ENCODE measurements at regions not wholly inside any gene's neighbourhood (a gene's known extent, or its start where the extent isn't known, plus 50 kb on each side); places are given as distances from the start of the nearest gene placed in this dataset.

- no peak for DNase-seq
These were observed 161.1 kb upstream of the BCL6 start for GRCh38 chr3:187906416-187906815.

- no peak for DNase-seq
These were observed 161.7 kb upstream of the BCL6 start for GRCh38 chr3:187906920-187907319.

GRCh38 chr3:187909866-187910265 is 164.6 kb upstream of the BCL6 start:
- no peak for DNase-seq

GRCh38 chr3:187912007-187912406 is 166.7 kb upstream of the BCL6 start:
- no peak for DNase-seq

- no peak for DNase-seq
These were observed 168.4 kb upstream of the BCL6 start for GRCh38 chr3:187913617-187914033.

GRCh38 chr3:187914231-187914630 is 169.0 kb upstream of the BCL6 start:
- no peak for DNase-seq

- no peak for DNase-seq
These were observed 170.8 kb upstream of the BCL6 start for GRCh38 chr3:187916072-187916471.

- no peak for DNase-seq
These were observed 172.9 kb upstream of the BCL6 start for GRCh38 chr3:187918081-187918644.

- DNase-seq, result peak; percentile 62
These were observed 173.8 kb upstream of the BCL6 start for GRCh38 chr3:187919048-187919447.

- no peak for DNase-seq
These were observed 174.3 kb upstream of the BCL6 start for GRCh38 chr3:187919544-187919943.

GRCh38 chr3:187920030-187920429 is 174.8 kb upstream of the BCL6 start:
- no peak for DNase-seq

GRCh38 chr3:187920913-187921312 is 175.6 kb upstream of the BCL6 start:
- DNase-seq, result no peak

GRCh38 chr3:187921391-187922074 is 176.3 kb upstream of the BCL6 start:
- DNase-seq, result no peak

GRCh38 chr3:187922704-187923416 is 177.6 kb upstream of the BCL6 start:
- no peak for DNase-seq

- no peak for DNase-seq
These were observed 179.4 kb upstream of the BCL6 start for GRCh38 chr3:187924651-187925050.

- no peak for DNase-seq
These were observed 180.1 kb upstream of the BCL6 start for GRCh38 chr3:187925326-187925725.

GRCh38 chr3:187926620-187927019 is 181.4 kb upstream of the BCL6 start:
- no peak for DNase-seq

GRCh38 chr3:187927565-187927964 is 182.3 kb upstream of the BCL6 start:
- DNase-seq, result no peak

GRCh38 chr3:187929112-187929816 is 184.0 kb upstream of the BCL6 start:
- DNase-seq, result no peak

GRCh38 chr3:187930021-187930420 is 184.8 kb upstream of the BCL6 start:
- DNase-seq, result no peak

GRCh38 chr3:187931101-187931500 is 185.8 kb upstream of the BCL6 start:
- DNase-seq, result no peak

GRCh38 chr3:187931770-187932278 is 186.6 kb upstream of the BCL6 start:
- no peak for DNase-seq

GRCh38 chr3:187932530-187932929 is 187.3 kb upstream of the BCL6 start:
- no peak for DNase-seq

Measured in CD4-positive, alpha-beta T cell treated with Interleukin-15 for 1 hour (primary cell).